Ovary (tissue), 3 donors: ENCODE measurements at regions not wholly inside any gene's neighbourhood (a gene's known extent, or its start where the extent isn't known, plus 50 kb on each side); places are given as distances from the start of the nearest gene placed in this dataset.

ENCODE experiments used
- CTCF ChIP-seq, 3 donors: fragments of 450-650 bp in 2 of 3; fragments of 200-600 bp in 1 of 3; IDR thresholded peaks; one replicate each; pipeline versions ENCODE4 v1.5.1 to v1.8.0; 2016 to 2022; ENCODE audit warnings: antibody characterized with exemption in 3 of 3, mild to moderate bottlenecking in 1 of 3
- POLR2A ChIP-seq: fragments of 450-650 bp; IDR thresholded peaks from one replicate; pipeline ENCODE4 v1.6.1; 2017; ENCODE audit warnings: antibody characterized with exemption, mild to moderate bottlenecking, moderate library complexity
- donor health status: DM: no; HTN: no; CAD: no.

GRCh38 chr15:91480426-91480825, 373.1 kb upstream of the SLCO3A1 start:
- no peak for TF ChIP-seq CTCF (IDR thresholded peaks at IDR 0.05)
- no peak for TF ChIP-seq POLR2A
